Activated CD4-positive, alpha-beta T cell treated with anti-CD3 and anti-CD28 coated beads, Interleukin-2, amount 50 U/mL, for 16 hours (primary cell): ENCODE measurements at regions not wholly inside any gene's neighbourhood (a gene's known extent, or its start where the extent isn't known, plus 50 kb on each side); places are given as distances from the start of the nearest gene placed in this dataset.
A peak's percentile ranks its signal among the peaks of the same experiment; 100 is the strongest.
"Not testable (repeated sequence)": the region's sequence is repeated elsewhere in the genome, so short reads cannot be mapped to it uniquely, and the experiment has no call there.

ENCODE experiments used
- DNase-seq: peaks from one replicate; pipeline ENCODE4 v3.0.0-alpha.2; 2020

DNA sequence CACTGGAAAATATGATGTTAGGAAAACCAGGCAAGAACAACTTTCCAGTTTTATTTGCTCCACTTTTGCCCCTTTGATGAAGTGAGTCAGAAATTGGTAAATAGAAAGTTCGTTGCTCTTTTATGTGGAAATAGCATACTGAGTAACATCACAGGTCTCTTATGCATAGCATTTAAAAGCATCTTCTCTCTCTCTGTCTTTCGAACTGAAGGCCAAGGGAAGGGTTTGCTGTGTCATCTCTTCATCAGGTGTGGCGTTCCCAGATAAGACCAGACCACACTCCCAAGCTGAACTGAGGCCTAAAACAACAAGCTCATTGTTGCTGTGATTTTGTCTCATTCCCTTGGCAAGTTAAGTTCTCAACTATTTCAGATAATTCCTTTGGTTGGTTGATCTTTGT, 131.8 kb upstream of the GRB10 start:
- no peak for DNase-seq

DNA sequence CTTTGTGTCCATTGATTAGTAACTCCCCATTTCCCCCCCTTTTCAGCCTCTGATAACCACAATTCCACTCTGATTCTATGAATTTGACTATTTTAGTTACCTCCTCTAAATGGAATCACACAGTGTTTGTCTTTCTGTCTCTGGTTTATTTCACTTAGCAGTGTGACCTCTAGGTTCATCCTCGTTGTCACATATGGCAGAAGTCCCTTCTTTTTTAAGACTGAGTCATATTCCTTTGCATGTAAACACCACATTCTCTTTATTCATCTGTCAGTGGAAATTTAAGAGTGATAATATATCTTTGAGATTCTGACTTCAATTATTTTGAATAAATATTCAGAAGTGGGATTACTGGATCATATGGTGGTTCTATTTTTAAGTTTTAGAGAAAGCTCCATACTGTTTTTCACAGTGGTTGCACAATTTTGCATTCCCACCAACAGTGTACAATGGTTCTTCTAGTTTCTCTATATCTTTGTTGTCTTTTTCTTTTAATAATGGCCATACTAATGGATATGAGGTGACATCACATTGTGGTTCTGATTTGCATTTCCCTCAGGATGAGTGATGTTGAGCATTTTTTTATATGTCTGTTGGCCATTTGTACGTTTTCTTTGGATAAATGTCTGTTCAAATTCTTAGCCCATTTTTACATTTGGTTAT, 126.1 kb upstream of the GRB10 start:
- no peak for DNase-seq

- DNase-seq, result not testable (repeated sequence)
Observed at GRCh38 chr7:50898604-50899477, 116.1 kb upstream of the GRB10 start.

DNA sequence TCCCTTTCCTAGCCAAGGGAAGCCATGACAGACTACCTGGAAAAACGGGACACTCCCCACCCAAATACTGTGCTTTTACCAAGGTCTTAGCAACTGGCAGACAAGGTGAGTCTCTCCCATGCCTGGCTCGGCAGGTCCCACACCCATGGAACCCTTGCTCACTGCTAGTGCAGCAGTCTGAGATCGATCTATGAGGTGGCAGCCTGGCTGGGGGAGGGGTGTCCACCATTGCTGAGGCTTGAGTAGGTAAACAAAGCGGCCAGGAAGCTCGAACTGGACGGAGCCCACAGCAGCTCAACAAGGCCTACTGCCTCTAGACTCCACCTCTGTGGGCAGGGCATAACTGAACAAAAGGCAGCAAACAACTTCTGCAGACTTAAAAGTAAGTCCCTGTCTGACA, 104.4 kb upstream of the GRB10 start:
- DNase-seq, result not testable (repeated sequence)

DNA sequence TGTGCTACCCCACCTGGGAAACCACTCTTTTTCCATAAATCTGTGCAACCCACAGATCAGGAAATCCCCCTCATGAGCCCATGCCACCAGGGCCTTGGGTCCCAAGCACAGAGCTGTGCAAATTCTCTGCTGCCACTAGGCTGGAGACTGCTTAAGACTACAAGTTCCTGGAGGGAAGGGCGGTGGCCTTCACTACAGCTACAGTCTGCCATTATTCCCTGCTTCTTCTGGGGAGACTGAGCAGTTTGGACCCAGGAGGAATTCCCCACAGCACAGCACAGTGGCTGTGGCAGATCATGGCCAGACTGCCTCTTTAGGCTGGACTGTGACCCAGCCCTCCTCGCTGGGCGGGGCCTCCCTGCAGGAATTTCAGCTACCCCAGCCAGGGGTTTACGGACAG, 89.7 kb upstream of the GRB10 start:
- no peak for DNase-seq

GRCh38 chr7:50869108-50869725, 86.5 kb upstream of the GRB10 start:
- DNase-seq, result no peak

- DNase-seq, result no peak
Observed at GRCh38 chr7:50868426-50869100, 85.9 kb upstream of the GRB10 start.

DNA sequence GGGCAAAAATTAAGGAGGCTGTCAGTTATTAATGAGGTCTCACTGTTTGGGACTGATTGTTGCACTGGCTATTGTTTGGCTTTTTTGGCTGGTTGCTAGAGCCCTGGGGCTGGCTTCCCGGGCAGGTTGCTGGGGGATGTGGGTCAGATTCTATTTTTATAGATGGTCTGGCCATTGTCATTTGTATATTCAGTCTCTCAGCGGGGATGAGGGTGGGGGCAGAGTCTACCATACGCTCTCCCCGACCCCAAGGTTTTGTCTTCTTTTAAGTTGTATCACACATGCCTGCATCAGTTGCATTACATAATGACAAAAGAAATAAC, 84.3 kb upstream of the GRB10 start:
- DNase-seq, result no peak

DNA sequence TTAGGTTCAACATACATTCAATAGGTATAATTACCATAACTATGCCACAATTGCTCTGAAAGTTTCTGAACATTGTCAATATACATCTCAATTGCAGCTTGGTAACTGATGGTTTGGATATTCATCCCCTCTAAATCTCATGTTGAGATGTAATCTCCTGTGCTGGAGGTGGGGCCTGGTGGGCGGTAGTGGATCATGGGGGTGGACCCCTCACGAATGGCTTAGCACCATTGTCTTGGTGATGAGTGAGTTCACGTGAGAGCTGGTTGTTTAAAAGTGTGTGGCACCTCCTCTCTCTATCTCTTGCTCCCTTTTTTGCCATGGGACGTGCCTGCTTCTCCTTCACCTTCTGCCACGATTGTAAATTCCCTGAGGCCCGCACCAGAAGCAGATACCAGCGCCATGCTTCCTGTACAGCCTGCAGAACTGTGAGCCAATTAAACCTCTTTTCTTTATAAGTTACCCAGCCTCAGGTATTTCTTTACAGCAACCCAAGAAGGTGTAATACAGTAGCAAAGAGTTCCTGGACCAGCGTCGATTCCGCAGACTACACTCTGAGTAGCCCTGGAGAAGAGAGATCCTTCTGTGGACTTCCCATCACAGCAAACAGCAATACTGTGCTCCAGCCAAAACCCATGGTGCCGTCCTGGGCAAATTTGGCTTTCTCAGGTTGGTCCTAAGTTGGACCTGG, 83.8 kb upstream of the GRB10 start:
- DNase-seq, result no peak

DNA sequence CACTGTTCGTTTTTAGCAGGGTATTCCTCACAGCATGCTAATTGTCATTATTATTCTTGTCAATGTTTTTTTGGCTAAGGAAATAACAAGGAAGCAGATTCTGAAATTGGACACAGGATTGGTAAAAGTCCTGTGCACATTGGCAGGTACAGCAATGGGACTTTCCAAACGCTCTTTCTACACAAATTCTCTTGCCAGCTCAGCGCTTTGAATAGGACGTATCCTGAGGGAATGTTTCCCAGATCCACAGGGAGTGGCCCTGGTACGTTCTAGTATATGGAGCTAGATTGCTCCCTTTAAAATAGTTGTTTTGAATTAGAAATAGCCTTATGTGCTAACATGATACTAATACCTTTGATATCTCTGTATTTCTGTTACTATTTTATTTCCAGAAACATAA, 82.8 kb upstream of the GRB10 start:
- DNase-seq, result no peak

- DNase-seq, result no peak
Observed at GRCh38 chr7:50864694-50865093, 82.0 kb upstream of the GRB10 start.

DNA sequence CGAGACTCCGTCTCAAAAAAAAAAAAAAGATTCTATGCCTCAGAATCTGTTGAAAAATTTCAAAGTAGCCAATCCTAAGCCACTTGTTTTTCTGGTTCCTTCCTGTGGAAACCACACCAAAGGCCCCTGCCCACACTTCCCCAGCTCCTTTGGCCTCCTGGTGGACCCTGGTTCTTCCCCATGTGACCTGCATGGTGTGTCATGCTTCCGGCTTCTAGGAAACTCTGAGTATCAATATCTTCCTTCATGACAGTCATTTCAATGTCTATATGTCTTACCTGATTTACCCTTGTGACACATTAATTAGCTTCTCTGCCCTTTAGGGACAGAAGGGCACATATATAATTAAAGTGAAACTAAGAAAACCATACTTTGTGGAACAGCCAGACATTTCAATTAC, 80.4 kb upstream of the GRB10 start:
- DNase-seq, result peak; percentile 9

GRCh38 chr7:50862302-50862701, 79.6 kb upstream of the GRB10 start:
- DNase-seq, result no peak

GRCh38 chr7:50860598-50860997, 77.9 kb upstream of the GRB10 start:
- no peak for DNase-seq

DNA sequence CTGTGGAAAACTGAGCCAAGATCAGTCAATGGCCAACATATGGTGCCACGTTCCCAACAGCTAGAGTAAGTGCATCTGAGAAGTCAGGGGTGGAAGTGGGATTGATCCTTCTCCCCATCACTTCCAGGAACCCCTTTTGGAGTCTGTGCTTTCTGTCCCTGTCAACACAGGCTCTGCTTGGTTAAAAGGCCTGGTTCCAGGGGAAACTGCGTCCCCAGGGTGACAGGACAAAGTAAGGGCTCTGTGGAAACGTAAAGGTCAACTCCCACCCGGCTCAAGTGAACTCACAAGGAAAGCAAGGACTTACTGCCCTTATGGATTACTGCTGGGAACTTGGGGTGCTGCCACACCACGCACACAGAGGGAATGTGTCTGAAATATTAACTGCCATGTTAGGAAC, 77.5 kb upstream of the GRB10 start:
- DNase-seq, result no peak

- no peak for DNase-seq
Observed at GRCh38 chr7:50858528-50859245, 76.0 kb upstream of the GRB10 start.

GRCh38 chr7:50857804-50858489, 75.3 kb upstream of the GRB10 start:
- DNase-seq, result no peak

GRCh38 chr7:50856806-50857205, 74.1 kb upstream of the GRB10 start:
- no peak for DNase-seq

DNA sequence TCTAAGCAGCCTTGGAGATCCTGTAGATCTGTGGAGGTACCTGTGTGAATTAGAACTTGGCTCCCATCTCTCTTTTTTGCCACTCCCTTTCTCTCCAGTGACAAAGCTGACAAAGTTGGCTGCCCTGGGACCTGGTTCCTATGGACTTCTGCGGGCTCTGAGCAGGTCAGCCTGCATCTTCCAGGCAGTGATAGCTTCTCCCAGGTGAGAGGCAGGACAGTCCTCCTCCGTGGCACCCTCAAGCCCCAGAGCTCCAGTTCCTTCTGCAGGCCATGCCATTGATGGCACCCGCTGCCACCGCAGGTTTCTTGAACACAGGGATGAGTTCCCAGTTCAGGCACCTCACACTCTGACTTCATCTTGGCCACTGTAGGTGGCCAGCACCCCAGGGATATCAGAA, 73.5 kb upstream of the GRB10 start:
- no peak for DNase-seq

DNA sequence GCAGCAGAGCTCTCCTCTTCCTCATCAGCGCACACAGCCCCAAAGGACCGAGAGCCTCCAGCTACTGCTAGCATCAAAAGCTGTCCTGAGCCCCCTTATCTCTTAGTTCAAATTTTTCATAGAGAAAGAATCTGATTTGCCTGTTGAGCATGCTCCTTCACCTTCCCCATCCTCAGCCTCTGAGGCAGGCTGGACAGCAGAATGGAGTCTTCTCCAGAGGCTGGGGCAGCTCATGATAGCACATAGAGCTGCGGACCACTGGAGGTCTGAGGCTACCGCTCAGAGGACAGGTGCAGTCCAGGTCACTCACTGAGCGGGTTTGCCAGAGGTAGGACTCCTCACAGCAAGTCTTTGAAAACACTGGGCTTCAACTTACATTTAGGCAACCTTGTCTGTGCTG, 72.8 kb upstream of the GRB10 start:
- DNase-seq, result no peak

GRCh38 chr7:50854831-50855230, 72.1 kb upstream of the GRB10 start:
- DNase-seq, result no peak

GRCh38 chr7:50854247-50854646, 71.6 kb upstream of the GRB10 start:
- no peak for DNase-seq
